Endothelial cell of umbilical vein (primary cell): ENCODE measurements at regions not wholly inside any gene's neighbourhood (a gene's known extent, or its start where the extent isn't known, plus 50 kb on each side); places are given as distances from the start of the nearest gene placed in this dataset.
A peak's percentile ranks its signal among the peaks of the same experiment; 100 is the strongest.

Source experiments
- BruUV-seq: library from RNA; stranded (reverse); fragments of 400-500 nt; replicated peaks from 2 replicates; lab custom pipeline; 2021; lab: Mats Ljungman, UMichigan
- CTCF ChIA-PET: fragments of 300-600, 350-600 bp; sonication (Branson Sonifier 250); formaldehyde crosslinking; loops from one replicate; lab custom pipeline; 2021; ENCODE audit warnings: antibody characterized with exemption, inconsistent platforms; lab: Charles Lee
- POLR2A ChIA-PET: fragments of 300-600, 350-600 bp; sonication (Branson Sonifier 250); formaldehyde crosslinking; loops from one replicate; lab custom pipeline; 2021; ENCODE audit warnings: antibody characterized with exemption, inconsistent platforms; lab: Charles Lee
- DNase-seq: peaks from one replicate; pipeline ENCODE4 v3.0.0-alpha.2; 2011; ENCODE audit warnings: low read depth, low spot score
- FAIRE-seq: peaks from 2 replicates; lab custom pipeline; 2011; peaks lifted over from hg19 to GRCh38; lab: Jason Lieb, UNC
- H2AFZ ChIP-seq: 2 replicates; pipeline ENCODE4 v1.6.0; 2012; ENCODE audit warnings: low read depth, low read length, control low read depth, inconsistent platforms
- H3K27ac ChIP-seq: 2 replicates; pipeline ENCODE4 v1.5.1; 2011; ENCODE audit warnings: low read depth, mild to moderate bottlenecking, control low read depth, low read length, moderate library complexity; ENCODE audit not compliant: insufficient read depth
- H3K27me3 ChIP-seq, 2 experiments: 2 replicates each; pipeline versions ENCODE4 v1.6.0 to v1.6.1; 2011; ENCODE audit warnings: low read length in 2 of 2, mixed read lengths in 1 of 2; ENCODE audit not compliant: control insufficient read depth in 2 of 2, insufficient read depth in 2 of 2
- H3K36me3 ChIP-seq, 2 experiments: 2 replicates in 1 of 2; 3 replicates in 1 of 2; pipeline ENCODE4 v1.5.1; 2011; ENCODE audit warnings: low read length in 2 of 2, mild to moderate bottlenecking in 1 of 2, moderate library complexity in 1 of 2; ENCODE audit not compliant: control insufficient read depth in 2 of 2, insufficient read depth in 2 of 2; ENCODE audit errors: extremely low read depth in 1 of 2
- H3K4me1 ChIP-seq: 3 replicates; pipeline ENCODE4 v1.5.1; 2011; ENCODE audit warnings: mild to moderate bottlenecking, low read length; ENCODE audit not compliant: control insufficient read depth, insufficient read depth; ENCODE audit errors: extremely low read depth
- H3K4me2 ChIP-seq: 2 replicates; pipeline ENCODE4 v1.6.1; 2011; ENCODE audit warnings: low read length, control low read depth, mixed read lengths; ENCODE audit not compliant: insufficient read depth
- H3K4me3 ChIP-seq, 3 experiments: fragments of 200-600 bp in 1 of 3; sonication (generic), shearing (Covaris generic) in 1 of 3; replicated peaks in 1 of 3; 2 replicates each; pipeline ENCODE4 v1.5.1; 2011 to 2016; ENCODE audit warnings: control low read depth in 3 of 3, low read length in 3 of 3, mild to moderate bottlenecking in 2 of 3, inconsistent platforms in 1 of 3, low read depth in 1 of 3, moderate library complexity in 1 of 3; ENCODE audit not compliant: insufficient read depth in 1 of 3
- H3K79me2 ChIP-seq: 2 replicates; pipeline ENCODE4 v1.6.0; 2012; ENCODE audit warnings: low read length, inconsistent platforms; ENCODE audit not compliant: control insufficient read depth, insufficient read depth
- H3K9ac ChIP-seq: replicated peaks from 2 replicates; pipeline ENCODE3; 2011; ENCODE audit warnings: low read length, control low read depth; ENCODE audit not compliant: insufficient read depth; ENCODE audit errors: extremely low read depth
- H3K9me1 ChIP-seq: replicated peaks from 3 replicates; pipeline ENCODE4 v1.6.0; 2011; ENCODE audit warnings: mild to moderate bottlenecking, low read length; ENCODE audit not compliant: control insufficient read depth, insufficient read depth; ENCODE audit errors: extremely low read depth
- H3K9me3 ChIP-seq: replicated peaks from 2 replicates; pipeline ENCODE4 v1.5.1; 2012; ENCODE audit warnings: low read length, inconsistent platforms; ENCODE audit not compliant: control insufficient read depth, insufficient read depth
- H4K20me1 ChIP-seq: replicated peaks from 2 replicates; pipeline ENCODE3; 2011; ENCODE audit warnings: mild to moderate bottlenecking, low read length; ENCODE audit not compliant: control insufficient read depth, insufficient read depth; ENCODE audit errors: extremely low read depth
- FOS ChIP-seq: IDR thresholded peaks from 2 replicates; pipeline ENCODE4 v1.6.1; 2011; ENCODE audit warnings: mild to moderate bottlenecking, low read length, moderate library complexity, borderline replicate concordance; ENCODE audit not compliant: insufficient read depth
- GATA2 ChIP-seq: IDR thresholded peaks from 2 replicates; pipeline ENCODE4 v1.7.0; 2011; ENCODE audit warnings: low read depth, mild to moderate bottlenecking, moderate library complexity, mixed read lengths, low read length; ENCODE audit not compliant: insufficient read length, insufficient read depth
- JUN ChIP-seq: IDR thresholded peaks from 2 replicates; pipeline ENCODE4 v1.6.1; 2011; ENCODE audit warnings: borderline replicate concordance, low read depth; ENCODE audit not compliant: insufficient read length, insufficient read depth
- POLR2A ChIP-seq: IDR thresholded peaks from 2 replicates; pipeline ENCODE4 v1.6.1; 2012; ENCODE audit warnings: low read depth, mild to moderate bottlenecking, control low read depth, low read length
- dilution Hi-C: fragments of 300-500 bp; cut with MboI; formaldehyde crosslinking; loops from one replicate; pipeline ENCODE4 v1.15.0; 2019; ENCODE audit warnings: low sequenced_read_pairs; ENCODE audit not compliant: extremely low pct_ligation_motif_present
- intact Hi-C: fragments of 100-400 bp; cut with micrococcal nuclease; formaldehyde crosslinking; loops from one replicate; pipeline ENCODE4 v1.10.0; 2022
- TF ChIP-seq, protein P1 (sequence below): IDR thresholded peaks from 2 replicates; pipeline ENCODE4 v1.6.1; 2011; ENCODE audit not compliant: insufficient read depth, insufficient read length
- TF ChIP-seq, protein P2 (sequence below), 2 donors: IDR thresholded peaks; 1 replicate in 1 of 2; 2 replicates in 1 of 2; pipeline ENCODE4 v1.5.1; 2011; ENCODE audit warnings: low read length in 2 of 2, mild to moderate bottlenecking in 2 of 2, moderate library complexity in 2 of 2, control low read depth in 1 of 2, inconsistent platforms in 1 of 2, low read depth in 1 of 2; ENCODE audit not compliant: insufficient read depth in 1 of 2; ENCODE audit errors: extremely low read depth in 1 of 2

DNA sequence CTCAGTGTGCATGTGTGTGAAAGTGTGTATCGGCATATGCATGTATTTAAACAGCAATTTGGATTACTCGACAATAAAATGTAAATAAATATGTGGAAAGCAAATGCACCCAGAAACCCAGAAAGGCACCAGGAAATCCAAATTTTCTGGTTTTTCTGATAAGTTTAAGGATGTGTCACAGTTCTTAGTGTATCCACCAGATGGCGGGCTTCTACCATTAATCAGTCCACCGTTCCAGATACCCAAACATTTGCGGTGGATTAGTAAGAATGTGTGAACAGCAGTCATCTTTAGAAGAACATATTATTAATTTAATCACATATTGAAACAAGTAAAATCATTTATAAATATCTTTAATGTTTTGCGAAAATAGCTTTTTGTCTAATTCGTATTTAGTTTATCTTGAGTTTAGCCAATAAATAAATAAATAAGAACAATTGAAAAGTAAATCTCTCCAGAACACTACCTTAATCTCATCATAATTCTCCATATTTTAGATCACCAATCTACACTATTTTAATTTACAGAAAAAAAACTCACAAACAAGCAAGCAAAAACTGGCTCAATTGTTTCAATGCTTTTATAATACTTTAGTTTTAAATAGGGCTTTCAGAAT, 298.9 kb downstream of the DSEL start:
- no peak overlapping the region for H3K9ac ChIP-seq
- H3K4me3 ChIP-seq = no peak overlapping the region
- no TSS peak for BruUV-seq
- H4K20me1 ChIP-seq = no peaks in the 10 kb centered on the region
- H3K27ac ChIP-seq = no peak overlapping the region
- no peaks in the 10 kb centered on the region for H3K27me3 ChIP-seq
- H2AFZ ChIP-seq = no peak overlapping the region
- DNase-seq (peak; percentile 70), FAIRE-seq (peak; percentile 85)
- H3K9me3 ChIP-seq = no peaks in the 10 kb centered on the region
- no peaks in the 10 kb centered on the region for H3K9me1 ChIP-seq
- H3K4me1 ChIP-seq = no peaks in the 10 kb centered on the region
- no peak for TF ChIP-seq GATA2
- TF ChIP-seq, protein P1, sequence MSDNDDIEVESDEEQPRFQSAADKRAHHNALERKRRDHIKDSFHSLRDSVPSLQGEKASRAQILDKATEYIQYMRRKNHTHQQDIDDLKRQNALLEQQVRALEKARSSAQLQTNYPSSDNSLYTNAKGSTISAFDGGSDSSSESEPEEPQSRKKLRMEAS = no peak
- no peak for TF ChIP-seq FOS
- no peak for TF ChIP-seq POLR2A
- TF ChIP-seq, protein P2, sequence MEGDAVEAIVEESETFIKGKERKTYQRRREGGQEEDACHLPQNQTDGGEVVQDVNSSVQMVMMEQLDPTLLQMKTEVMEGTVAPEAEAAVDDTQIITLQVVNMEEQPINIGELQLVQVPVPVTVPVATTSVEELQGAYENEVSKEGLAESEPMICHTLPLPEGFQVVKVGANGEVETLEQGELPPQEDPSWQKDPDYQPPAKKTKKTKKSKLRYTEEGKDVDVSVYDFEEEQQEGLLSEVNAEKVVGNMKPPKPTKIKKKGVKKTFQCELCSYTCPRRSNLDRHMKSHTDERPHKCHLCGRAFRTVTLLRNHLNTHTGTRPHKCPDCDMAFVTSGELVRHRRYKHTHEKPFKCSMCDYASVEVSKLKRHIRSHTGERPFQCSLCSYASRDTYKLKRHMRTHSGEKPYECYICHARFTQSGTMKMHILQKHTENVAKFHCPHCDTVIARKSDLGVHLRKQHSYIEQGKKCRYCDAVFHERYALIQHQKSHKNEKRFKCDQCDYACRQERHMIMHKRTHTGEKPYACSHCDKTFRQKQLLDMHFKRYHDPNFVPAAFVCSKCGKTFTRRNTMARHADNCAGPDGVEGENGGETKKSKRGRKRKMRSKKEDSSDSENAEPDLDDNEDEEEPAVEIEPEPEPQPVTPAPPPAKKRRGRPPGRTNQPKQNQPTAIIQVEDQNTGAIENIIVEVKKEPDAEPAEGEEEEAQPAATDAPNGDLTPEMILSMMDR (IDR thresholded peaks at IDR 0.05; ENCODE audit: extremely low read depth in 1 of 2, insufficient read depth in 1 of 2, low read depth in 1 of 2, low read length in 2 of 2) = peak; percentile 41 to 47
- no peak for TF ChIP-seq JUN
- H3K36me3 ChIP-seq = no peaks in the 10 kb centered on the region
- POLR2A ChIA-PET = no interaction called here
- CTCF ChIA-PET = interaction anchor here (1.2 to 4.2 kb wide), 2 partner anchors 296 to 1442 kb away, joined by 4 to 34 read pairs; no protein-coding TSS in a partner anchor
- intact Hi-C loops = loop anchor here (1.0 to 5.0 kb wide), 4 partner anchors 299 to 1625 kb away; partner anchors contain the start of gene DSEL
- no peak overlapping the region for H3K4me2 ChIP-seq
- dilution Hi-C loops = no loop called here
- H3K79me2 ChIP-seq = no peaks in the 10 kb centered on the region
